ENCODE measurements at regions not wholly inside any gene's neighbourhood (a gene's known extent, or its start where the extent isn't known, plus 50 kb on each side); places are given as distances from the start of the nearest gene placed in this dataset.

DNA sequence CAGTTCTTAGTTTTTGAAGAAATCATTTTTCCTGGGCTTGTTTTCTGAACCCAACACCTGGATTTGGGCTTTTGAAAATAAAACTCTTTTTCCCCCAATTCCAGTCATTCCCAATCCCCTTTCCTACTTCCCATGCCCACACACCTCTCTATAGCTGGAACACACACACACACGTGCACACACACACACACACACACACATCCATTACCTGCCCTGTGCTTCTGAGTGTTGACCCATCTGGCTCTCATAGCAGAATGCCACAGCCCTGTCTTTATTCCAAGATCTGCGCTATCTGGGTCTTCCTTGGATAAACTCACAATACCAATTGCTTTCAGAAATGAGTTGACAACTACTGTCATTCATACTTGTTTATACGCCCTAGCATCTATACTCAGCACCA, 54.9 kb upstream of the C4orf54 start:
- no peaks in the 10 kb centered on the region for H3K27me3 ChIP-seq
- H3K9me3 ChIP-seq = no peaks in the 10 kb centered on the region
- H3K4me1 ChIP-seq = no peaks in the 10 kb centered on the region
- intact Hi-C loops (cut with DNase I) = no loop called here
- no peak for DNase-seq
- no peak overlapping the region for H3K27ac ChIP-seq
- H3K9ac ChIP-seq (ENCODE audit: low read depth in 2 of 2, low read length in 2 of 2) = no peak overlapping the region
- TF ChIP-seq, protein P1, sequence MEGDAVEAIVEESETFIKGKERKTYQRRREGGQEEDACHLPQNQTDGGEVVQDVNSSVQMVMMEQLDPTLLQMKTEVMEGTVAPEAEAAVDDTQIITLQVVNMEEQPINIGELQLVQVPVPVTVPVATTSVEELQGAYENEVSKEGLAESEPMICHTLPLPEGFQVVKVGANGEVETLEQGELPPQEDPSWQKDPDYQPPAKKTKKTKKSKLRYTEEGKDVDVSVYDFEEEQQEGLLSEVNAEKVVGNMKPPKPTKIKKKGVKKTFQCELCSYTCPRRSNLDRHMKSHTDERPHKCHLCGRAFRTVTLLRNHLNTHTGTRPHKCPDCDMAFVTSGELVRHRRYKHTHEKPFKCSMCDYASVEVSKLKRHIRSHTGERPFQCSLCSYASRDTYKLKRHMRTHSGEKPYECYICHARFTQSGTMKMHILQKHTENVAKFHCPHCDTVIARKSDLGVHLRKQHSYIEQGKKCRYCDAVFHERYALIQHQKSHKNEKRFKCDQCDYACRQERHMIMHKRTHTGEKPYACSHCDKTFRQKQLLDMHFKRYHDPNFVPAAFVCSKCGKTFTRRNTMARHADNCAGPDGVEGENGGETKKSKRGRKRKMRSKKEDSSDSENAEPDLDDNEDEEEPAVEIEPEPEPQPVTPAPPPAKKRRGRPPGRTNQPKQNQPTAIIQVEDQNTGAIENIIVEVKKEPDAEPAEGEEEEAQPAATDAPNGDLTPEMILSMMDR (IDR thresholded peaks at IDR 0.05) = no peak
- H3K36me3 ChIP-seq = no peaks in the 10 kb centered on the region
- H3K4me3 ChIP-seq = no peak overlapping the region

DNA sequence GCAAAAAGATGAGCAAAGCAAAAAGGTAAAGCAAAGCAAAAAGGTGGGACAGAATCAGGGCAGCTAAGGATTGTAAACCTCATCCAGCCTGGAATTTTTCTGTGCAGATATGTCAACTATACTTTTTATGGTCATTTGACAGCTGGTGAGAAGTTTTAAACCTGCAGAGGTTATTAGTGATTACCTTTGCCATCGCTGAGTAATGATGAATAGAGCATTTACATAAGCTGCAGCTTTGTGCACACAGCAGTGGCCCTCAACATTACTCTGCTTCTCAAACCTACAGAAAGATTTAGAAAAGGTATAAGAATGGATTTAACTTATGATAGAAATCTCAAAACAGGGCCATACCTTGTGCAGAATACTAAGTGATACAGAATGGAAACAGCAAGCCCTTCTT, 54.5 kb upstream of the C4orf54 start:
- no peaks in the 10 kb centered on the region for H3K27me3 ChIP-seq
- H3K4me1 ChIP-seq = no peaks in the 10 kb centered on the region
- no peaks in the 10 kb centered on the region for H3K36me3 ChIP-seq
- TF ChIP-seq, protein P1 (IDR thresholded peaks at IDR 0.05) = no peak
- no peaks in the 10 kb centered on the region for H3K9me3 ChIP-seq
- DNase-seq = no peak
- H3K4me3 ChIP-seq = no peak overlapping the region
- intact Hi-C loops (cut with DNase I) = no loop called here
- no peak overlapping the region for H3K9ac ChIP-seq (ENCODE audit: low read depth in 2 of 2, low read length in 2 of 2)
- H3K27ac ChIP-seq = no peak overlapping the region

GRCh38 chr4:99711657-99712056, 54.0 kb upstream of the C4orf54 start:
- intact Hi-C loops (cut with DNase I) = no loop called here
- H3K4me3 ChIP-seq = no peak overlapping the region
- H3K4me1 ChIP-seq = no peaks in the 10 kb centered on the region
- no peaks in the 10 kb centered on the region for H3K36me3 ChIP-seq
- H3K27ac ChIP-seq = no peak overlapping the region
- no peaks in the 10 kb centered on the region for H3K27me3 ChIP-seq
- no peak overlapping the region for H3K9ac ChIP-seq (ENCODE audit: low read depth in 2 of 2, low read length in 2 of 2)
- no peak for DNase-seq
- no peaks in the 10 kb centered on the region for H3K9me3 ChIP-seq
- TF ChIP-seq, protein P1 (IDR thresholded peaks at IDR 0.05) = no peak

GRCh38 chr4:99710681-99711345, 53.2 kb upstream of the C4orf54 start:
- TF ChIP-seq, protein P1 (IDR thresholded peaks at IDR 0.05) = no peak
- H3K4me1 ChIP-seq = no peaks in the 10 kb centered on the region
- DNase-seq = no peak
- H3K27me3 ChIP-seq = no peaks in the 10 kb centered on the region
- no peak overlapping the region for H3K4me3 ChIP-seq
- intact Hi-C loops (cut with DNase I) = no loop called here
- no peaks in the 10 kb centered on the region for H3K9me3 ChIP-seq
- H3K9ac ChIP-seq (ENCODE audit: low read depth in 2 of 2, low read length in 2 of 2) = no peak overlapping the region
- H3K27ac ChIP-seq = no peak overlapping the region
- no peaks in the 10 kb centered on the region for H3K36me3 ChIP-seq

- no peak for DNase-seq
These were observed 52.4 kb upstream of the C4orf54 start for GRCh38 chr4:99710020-99710419.

More at GRCh38 chr4:99710020-99710419, 52.4 kb upstream of the C4orf54 start:
- no peaks in the 10 kb centered on the region for H3K9me3 ChIP-seq
- no peak overlapping the region for H3K4me3 ChIP-seq
- intact Hi-C loops (cut with DNase I) = no loop called here
- H3K9ac ChIP-seq (ENCODE audit: low read depth in 2 of 2, low read length in 2 of 2) = no peak overlapping the region
- no peaks in the 10 kb centered on the region for H3K4me1 ChIP-seq
- H3K36me3 ChIP-seq = no peaks in the 10 kb centered on the region
- TF ChIP-seq, protein P1 (IDR thresholded peaks at IDR 0.05) = no peak
- no peak overlapping the region for H3K27ac ChIP-seq
- no peaks in the 10 kb centered on the region for H3K27me3 ChIP-seq
